ENCODE measurements at regions not wholly inside any gene's neighbourhood (a gene's known extent, or its start where the extent isn't known, plus 50 kb on each side); places are given as distances from the start of the nearest gene placed in this dataset.

DNA sequence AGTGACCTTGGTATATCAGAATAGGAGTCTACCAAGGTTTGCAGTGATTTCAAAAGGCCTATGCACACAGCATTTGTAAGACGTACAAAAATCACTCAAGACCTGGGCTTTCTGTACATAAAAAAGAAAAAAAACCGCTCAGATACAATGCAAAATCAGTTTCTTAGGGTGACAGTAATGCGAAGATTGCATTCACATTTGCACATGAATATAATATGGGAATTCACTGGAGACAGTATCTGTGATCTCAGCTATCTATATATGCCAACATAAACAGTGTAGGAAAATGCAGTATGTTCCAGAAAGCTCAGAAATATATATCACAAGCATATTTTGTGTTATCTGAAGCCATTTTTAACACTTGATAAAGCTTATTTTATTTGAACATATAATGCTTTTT, 176.4 kb upstream of the MYOCD start:
- Histone ChIP-seq H3K27me3 (no peaks in the 10 kb centered on the region), H3K9me3 (no peaks in the 10 kb centered on the region), H3K36me3 (replicated peaks in 1 of 2; ENCODE audit: insufficient read depth in 1 of 2, low read depth in 2 of 2) (no peaks in the 10 kb centered on the region), H3K4me1 (no peaks in the 10 kb centered on the region), H3K4me3 (no peak overlapping the region), H3K27ac (no peak overlapping the region)
- intact Hi-C loops (cut with DNase I): no loop called here
- DNase-seq: no peak
- ATAC-seq: no peak
- 36 to 38% methylated on average over 3 of the region's 3 CpGs for WGBS, 2 donors
- TF ChIP-seq POLR2A (IDR thresholded peaks at IDR 0.05): no peak
- TF ChIP-seq, protein P1, sequence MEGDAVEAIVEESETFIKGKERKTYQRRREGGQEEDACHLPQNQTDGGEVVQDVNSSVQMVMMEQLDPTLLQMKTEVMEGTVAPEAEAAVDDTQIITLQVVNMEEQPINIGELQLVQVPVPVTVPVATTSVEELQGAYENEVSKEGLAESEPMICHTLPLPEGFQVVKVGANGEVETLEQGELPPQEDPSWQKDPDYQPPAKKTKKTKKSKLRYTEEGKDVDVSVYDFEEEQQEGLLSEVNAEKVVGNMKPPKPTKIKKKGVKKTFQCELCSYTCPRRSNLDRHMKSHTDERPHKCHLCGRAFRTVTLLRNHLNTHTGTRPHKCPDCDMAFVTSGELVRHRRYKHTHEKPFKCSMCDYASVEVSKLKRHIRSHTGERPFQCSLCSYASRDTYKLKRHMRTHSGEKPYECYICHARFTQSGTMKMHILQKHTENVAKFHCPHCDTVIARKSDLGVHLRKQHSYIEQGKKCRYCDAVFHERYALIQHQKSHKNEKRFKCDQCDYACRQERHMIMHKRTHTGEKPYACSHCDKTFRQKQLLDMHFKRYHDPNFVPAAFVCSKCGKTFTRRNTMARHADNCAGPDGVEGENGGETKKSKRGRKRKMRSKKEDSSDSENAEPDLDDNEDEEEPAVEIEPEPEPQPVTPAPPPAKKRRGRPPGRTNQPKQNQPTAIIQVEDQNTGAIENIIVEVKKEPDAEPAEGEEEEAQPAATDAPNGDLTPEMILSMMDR (IDR thresholded peaks at IDR 0.05): no peak

- WGBS, 2 donors: 20 to 25% methylated on average over 3 of the region's 3 CpGs
- no peak for TF ChIP-seq POLR2A (IDR thresholded peaks at IDR 0.05)
- TF ChIP-seq, protein P1 (IDR thresholded peaks at IDR 0.05): no peak
- H3K4me1 ChIP-seq: no peaks in the 10 kb centered on the region
- H3K27me3 ChIP-seq: no peaks in the 10 kb centered on the region
- H3K27ac ChIP-seq: no peak overlapping the region
- intact Hi-C loops (cut with DNase I): no loop called here
- H3K36me3 ChIP-seq (replicated peaks in 1 of 2; ENCODE audit: insufficient read depth in 1 of 2, low read depth in 2 of 2): no peaks in the 10 kb centered on the region
- no peak for ATAC-seq
- no peak overlapping the region for H3K4me3 ChIP-seq
- DNase-seq: peak in 1 of 4 donors; percentile 8
- H3K9me3 ChIP-seq: no peaks in the 10 kb centered on the region
These were observed 173.2 kb upstream of the MYOCD start for GRCh38 chr17:12492450-12492849.

DNA sequence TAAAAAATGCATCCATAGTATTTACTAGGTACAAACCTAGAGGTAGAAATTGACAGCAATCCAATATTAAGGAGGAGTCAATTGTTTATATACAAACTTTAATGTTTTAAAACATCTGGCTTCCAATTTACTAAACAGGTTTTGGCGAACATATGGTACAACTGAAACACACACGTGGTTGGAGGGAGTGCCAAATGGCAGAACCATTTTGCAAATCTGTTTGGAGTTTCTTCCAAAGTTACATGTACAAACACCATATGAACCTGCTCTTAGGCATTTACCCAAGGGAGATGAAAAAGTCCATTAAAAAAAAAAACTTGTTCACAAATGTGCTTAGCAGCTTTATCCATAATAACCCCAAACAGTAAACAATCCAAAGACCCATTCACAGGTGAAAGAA, 159.8 kb upstream of the MYOCD start:
- Histone ChIP-seq H3K36me3 (replicated peaks in 1 of 2; ENCODE audit: insufficient read depth in 1 of 2, low read depth in 2 of 2) (no peaks in the 10 kb centered on the region), H3K27me3 (no peaks in the 10 kb centered on the region), H3K9me3 (no peaks in the 10 kb centered on the region), H3K4me1 (no peaks in the 10 kb centered on the region), H3K27ac (no peak overlapping the region), H3K4me3 (no peak overlapping the region)
- no peak for ATAC-seq
- DNase-seq: no peak
- intact Hi-C loops (cut with DNase I): no loop called here
- 56 to 65% methylated on average over 2 of the region's 2 CpGs for WGBS, 2 donors
- TF ChIP-seq, protein P1 (IDR thresholded peaks at IDR 0.05): no peak
- no peak for TF ChIP-seq POLR2A (IDR thresholded peaks at IDR 0.05)

DNA sequence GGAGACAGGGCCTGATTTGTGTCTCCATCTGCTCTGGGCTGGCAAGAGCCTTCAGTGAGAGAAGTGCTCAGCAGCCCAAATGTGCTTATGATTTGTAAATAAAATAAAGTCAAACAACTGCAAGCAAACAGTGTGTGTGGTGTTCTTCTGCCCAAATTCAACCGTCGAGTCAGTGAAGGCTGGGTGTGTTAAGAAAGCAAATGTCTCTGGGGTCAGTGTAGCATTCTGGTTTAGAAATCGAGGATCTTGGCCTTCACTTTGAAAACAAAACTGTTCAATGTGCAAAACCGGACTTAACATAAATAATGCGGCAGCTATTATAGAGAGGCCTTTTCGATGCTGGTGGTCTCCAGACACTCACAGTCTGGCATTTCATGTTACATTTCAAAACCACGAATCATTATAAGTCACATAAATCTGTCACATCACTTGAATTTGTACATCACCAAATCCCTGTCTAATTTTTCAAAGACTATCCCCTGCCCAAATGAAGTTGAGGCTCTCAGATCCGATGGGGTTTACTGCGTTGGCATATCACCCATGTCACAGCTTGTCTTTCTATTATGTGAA, 158.6 kb upstream of the MYOCD start:
- 75 to 82% methylated on average over 9 of the region's 9 CpGs for WGBS, 2 donors

GRCh38 chr17:12509801-12510200, 155.9 kb upstream of the MYOCD start:
- no peaks in the 10 kb centered on the region for H3K36me3 ChIP-seq (replicated peaks in 1 of 2; ENCODE audit: insufficient read depth in 1 of 2, low read depth in 2 of 2)
- H3K4me1 ChIP-seq: no peaks in the 10 kb centered on the region
- no peak overlapping the region for H3K27ac ChIP-seq
- ATAC-seq: no peak
- WGBS, 2 donors: 65 to 67% methylated on average over 1 of the region's 1 CpG
- no peaks in the 10 kb centered on the region for H3K27me3 ChIP-seq
- no peak for DNase-seq
- H3K4me3 ChIP-seq: no peak overlapping the region
- intact Hi-C loops (cut with DNase I): no loop called here
- no peaks in the 10 kb centered on the region for H3K9me3 ChIP-seq
- TF ChIP-seq, protein P1 (IDR thresholded peaks at IDR 0.05): no peak
- no peak for TF ChIP-seq POLR2A (IDR thresholded peaks at IDR 0.05)

More for the DNA sequence above, 158.6 kb upstream of the MYOCD start:
- H3K4me3 ChIP-seq: no peak overlapping the region
- H3K36me3 ChIP-seq (replicated peaks in 1 of 2; ENCODE audit: insufficient read depth in 1 of 2, low read depth in 2 of 2): no peaks in the 10 kb centered on the region
- no peak overlapping the region for H3K27ac ChIP-seq
- no peaks in the 10 kb centered on the region for H3K4me1 ChIP-seq
- TF ChIP-seq, protein P1 (IDR thresholded peaks at IDR 0.05): no peak
- no peak for TF ChIP-seq POLR2A (IDR thresholded peaks at IDR 0.05)
- DNase-seq: no peak
- no peaks in the 10 kb centered on the region for H3K9me3 ChIP-seq
- ATAC-seq: no peak
- H3K27me3 ChIP-seq: no peaks in the 10 kb centered on the region
- intact Hi-C loops (cut with DNase I): no loop called here

All from body of pancreas (tissue), 4 donors.